ENCODE measurements at regions not wholly inside any gene's neighbourhood (a gene's known extent, or its start where the extent isn't known, plus 50 kb on each side); places are given as distances from the start of the nearest gene placed in this dataset.

- CTCF ChIA-PET, result interaction anchor here (0.5 kb wide), 1 partner anchor 70 kb away, joined by 3 read pairs; no protein-coding TSS in a partner anchor
- Histone ChIP-seq H3K4me3 (ENCODE audit: low read depth, low read length) (no peak overlapping the region), H3K9me3 (ENCODE audit: control insufficient read depth, insufficient read depth, low read length) (no peaks in the 10 kb centered on the region; the same call in 1 of the 2 replicates), H3K27me3 (ENCODE audit: control insufficient read depth, insufficient read depth, low read length) (no peaks in the 10 kb centered on the region), H3K27ac (ENCODE audit: low read depth, low read length) (no peak overlapping the region)
- DNase-seq (ENCODE audit: low read depth, low spot score), result no peak
- POLR2A ChIA-PET, result no interaction called here
- TF ChIP-seq, protein P1, sequence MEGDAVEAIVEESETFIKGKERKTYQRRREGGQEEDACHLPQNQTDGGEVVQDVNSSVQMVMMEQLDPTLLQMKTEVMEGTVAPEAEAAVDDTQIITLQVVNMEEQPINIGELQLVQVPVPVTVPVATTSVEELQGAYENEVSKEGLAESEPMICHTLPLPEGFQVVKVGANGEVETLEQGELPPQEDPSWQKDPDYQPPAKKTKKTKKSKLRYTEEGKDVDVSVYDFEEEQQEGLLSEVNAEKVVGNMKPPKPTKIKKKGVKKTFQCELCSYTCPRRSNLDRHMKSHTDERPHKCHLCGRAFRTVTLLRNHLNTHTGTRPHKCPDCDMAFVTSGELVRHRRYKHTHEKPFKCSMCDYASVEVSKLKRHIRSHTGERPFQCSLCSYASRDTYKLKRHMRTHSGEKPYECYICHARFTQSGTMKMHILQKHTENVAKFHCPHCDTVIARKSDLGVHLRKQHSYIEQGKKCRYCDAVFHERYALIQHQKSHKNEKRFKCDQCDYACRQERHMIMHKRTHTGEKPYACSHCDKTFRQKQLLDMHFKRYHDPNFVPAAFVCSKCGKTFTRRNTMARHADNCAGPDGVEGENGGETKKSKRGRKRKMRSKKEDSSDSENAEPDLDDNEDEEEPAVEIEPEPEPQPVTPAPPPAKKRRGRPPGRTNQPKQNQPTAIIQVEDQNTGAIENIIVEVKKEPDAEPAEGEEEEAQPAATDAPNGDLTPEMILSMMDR (IDR thresholded peaks at IDR 0.05; ENCODE audit: low read depth, low read length), result no peak
Observed at GRCh38 chr4:4607336-4608213, 65.7 kb upstream of the STX18 start.

- TF ChIP-seq, protein P1 (IDR thresholded peaks at IDR 0.05; ENCODE audit: low read depth, low read length), result no peak
- H3K27ac ChIP-seq (ENCODE audit: low read depth, low read length), result no peak overlapping the region
- no peak for DNase-seq (ENCODE audit: low read depth, low spot score)
- no peaks in the 10 kb centered on the region for H3K27me3 ChIP-seq (ENCODE audit: control insufficient read depth, insufficient read depth, low read length)
- POLR2A ChIA-PET, result no interaction called here
- no peak overlapping the region for H3K4me3 ChIP-seq (ENCODE audit: low read depth, low read length)
- CTCF ChIA-PET, result interaction anchor here (0.7 to 0.8 kb wide), 2 partner anchors 87 to 110 kb away, joined by 3 read pairs; no protein-coding TSS in a partner anchor
- H3K9me3 ChIP-seq (ENCODE audit: control insufficient read depth, insufficient read depth, low read length), result no peaks in the 10 kb centered on the region; the same call in 1 of the 2 replicates
Observed at GRCh38 chr4:4606321-4606720, 64.5 kb upstream of the STX18 start.

DNA sequence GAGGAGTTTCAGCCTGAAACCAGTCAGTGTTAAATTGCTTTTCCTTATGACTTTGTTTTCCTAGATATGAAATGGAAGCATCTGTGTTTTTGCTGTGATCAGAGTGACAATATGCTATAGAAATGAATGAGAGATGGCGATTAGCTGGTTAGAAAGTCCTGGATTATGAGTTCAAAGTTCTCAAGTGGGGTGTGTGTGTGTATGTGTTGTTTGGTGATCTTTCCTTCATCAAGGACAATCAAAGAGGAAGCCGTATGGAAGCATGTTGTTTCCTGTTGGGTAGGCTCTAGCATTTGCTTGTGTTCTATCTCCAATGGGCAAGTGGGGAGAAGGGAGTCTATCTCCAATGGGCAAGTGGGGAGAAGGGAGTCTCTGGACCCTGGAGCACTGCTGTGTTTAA, 64.0 kb upstream of the STX18 start:
- H3K4me3 ChIP-seq (ENCODE audit: low read depth, low read length), result no peak overlapping the region
- H3K9me3 ChIP-seq (ENCODE audit: control insufficient read depth, insufficient read depth, low read length), result no peaks in the 10 kb centered on the region; the same call in 1 of the 2 replicates
- CTCF ChIA-PET, result interaction anchor here (0.7 to 0.8 kb wide), 2 partner anchors 86 to 110 kb away, joined by 3 read pairs; no protein-coding TSS in a partner anchor
- no peak overlapping the region for H3K27ac ChIP-seq (ENCODE audit: low read depth, low read length)
- H3K27me3 ChIP-seq (ENCODE audit: control insufficient read depth, insufficient read depth, low read length), result no peaks in the 10 kb centered on the region
- TF ChIP-seq, protein P1 (IDR thresholded peaks at IDR 0.05; ENCODE audit: low read depth, low read length), result no peak
- no peak for DNase-seq (ENCODE audit: low read depth, low spot score)
- POLR2A ChIA-PET, result no interaction called here

DNA sequence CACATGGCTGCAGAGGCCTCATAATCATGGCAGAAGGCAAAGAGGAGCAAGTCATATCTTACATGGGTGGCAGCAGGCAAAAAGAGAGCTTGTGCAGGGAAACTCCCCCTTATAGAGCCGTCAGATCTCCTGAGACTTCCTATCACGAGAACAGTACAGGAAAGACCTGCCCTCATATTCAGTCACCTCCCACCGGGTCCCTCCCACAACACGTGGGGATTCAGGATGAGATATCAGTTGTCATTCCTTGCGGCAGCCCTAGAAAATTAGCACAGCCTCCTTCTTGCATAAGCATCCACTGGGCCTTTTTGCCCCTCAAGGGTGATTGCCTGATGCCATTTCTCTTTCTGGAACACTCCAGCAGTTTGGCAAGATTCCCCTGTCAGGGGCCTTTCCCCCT, 61.7 kb upstream of the STX18 start:
- H3K9me3 ChIP-seq (ENCODE audit: control insufficient read depth, insufficient read depth, low read length), result no peaks in the 10 kb centered on the region
- no peak overlapping the region for H3K27ac ChIP-seq (ENCODE audit: low read depth, low read length)
- ChIA-PET POLR2A (no interaction called here), CTCF (no interaction called here)
- no peaks in the 10 kb centered on the region for H3K27me3 ChIP-seq (ENCODE audit: control insufficient read depth, insufficient read depth, low read length)
- no peak for DNase-seq (ENCODE audit: low read depth, low spot score)
- no peak overlapping the region for H3K4me3 ChIP-seq (ENCODE audit: low read depth, low read length)
- TF ChIP-seq, protein P1 (IDR thresholded peaks at IDR 0.05; ENCODE audit: low read depth, low read length), result no peak

GRCh38 chr4:4603067-4603466, 61.2 kb upstream of the STX18 start:
- Histone ChIP-seq H3K4me3 (ENCODE audit: low read depth, low read length) (no peak overlapping the region), H3K9me3 (ENCODE audit: control insufficient read depth, insufficient read depth, low read length) (no peaks in the 10 kb centered on the region), H3K27ac (ENCODE audit: low read depth, low read length) (no peak overlapping the region), H3K27me3 (ENCODE audit: control insufficient read depth, insufficient read depth, low read length) (no peaks in the 10 kb centered on the region)
- no peak for DNase-seq (ENCODE audit: low read depth, low spot score)
- TF ChIP-seq, protein P1 (IDR thresholded peaks at IDR 0.05; ENCODE audit: low read depth, low read length), result no peak
- ChIA-PET POLR2A (no interaction called here), CTCF (no interaction called here)

All from AG04450 (cell line).